ENCODE measurements at regions not wholly inside any gene's neighbourhood (a gene's known extent, or its start where the extent isn't known, plus 50 kb on each side); places are given as distances from the start of the nearest gene placed in this dataset.

GRCh38 chr16:73432850-73433730 is 385.2 kb upstream of the ZFHX3 start:
- intact Hi-C loops (cut with DNase I): no loop called here

GRCh38 chr16:73430138-73430537 is 382.2 kb upstream of the ZFHX3 start:
- DNase-seq: no peak
- intact Hi-C loops (cut with DNase I): no loop called here

More at GRCh38 chr16:73432850-73433730, 385.2 kb upstream of the ZFHX3 start:
- peak in 1 of 10 donors; percentile 16 for DNase-seq

GRCh38 chr16:73428121-73428520 is 380.2 kb upstream of the ZFHX3 start:
- intact Hi-C loops (cut with DNase I): no loop called here
- no peak for DNase-seq

GRCh38 chr16:73427164-73427563 is 379.2 kb upstream of the ZFHX3 start:
- intact Hi-C loops (cut with DNase I): no loop called here
- DNase-seq: no peak

GRCh38 chr16:73426433-73427160 is 378.7 kb upstream of the ZFHX3 start:
- intact Hi-C loops (cut with DNase I): no loop called here
- no peak for DNase-seq

GRCh38 chr16:73420676-73421075 is 372.7 kb upstream of the ZFHX3 start:
- no peak for DNase-seq
- intact Hi-C loops (cut with DNase I): no loop called here

GRCh38 chr16:73420244-73420643 is 372.3 kb upstream of the ZFHX3 start:
- intact Hi-C loops (cut with DNase I): no loop called here
- DNase-seq: no peak

GRCh38 chr16:73418691-73419090 is 370.8 kb upstream of the ZFHX3 start:
- intact Hi-C loops (cut with DNase I): no loop called here
- no peak for DNase-seq

GRCh38 chr16:73418051-73418450 is 370.1 kb upstream of the ZFHX3 start:
- no peak for DNase-seq
- intact Hi-C loops (cut with DNase I): no loop called here

- intact Hi-C loops (cut with DNase I): no loop called here
- DNase-seq: no peak
Observed at GRCh38 chr16:73415286-73415685, 367.4 kb upstream of the ZFHX3 start.

- intact Hi-C loops (cut with DNase I): no loop called here
- no peak for DNase-seq
Observed at GRCh38 chr16:73414638-73415037, 366.7 kb upstream of the ZFHX3 start.

GRCh38 chr16:73413830-73414190 is 365.9 kb upstream of the ZFHX3 start:
- intact Hi-C loops (cut with DNase I): no loop called here
- DNase-seq: no peak

- intact Hi-C loops (cut with DNase I): no loop called here
- DNase-seq: no peak
Observed at GRCh38 chr16:73413091-73413829, 365.3 kb upstream of the ZFHX3 start.

GRCh38 chr16:73412416-73412815 is 364.5 kb upstream of the ZFHX3 start:
- intact Hi-C loops (cut with DNase I): no loop called here
- no peak for DNase-seq

- no peak for DNase-seq
- intact Hi-C loops (cut with DNase I): no loop called here
Observed at GRCh38 chr16:73408716-73409115, 360.8 kb upstream of the ZFHX3 start.

GRCh38 chr16:73408311-73408710 is 360.4 kb upstream of the ZFHX3 start:
- DNase-seq: no peak
- intact Hi-C loops (cut with DNase I): no loop called here

GRCh38 chr16:73405851-73406250 is 357.9 kb upstream of the ZFHX3 start:
- no peak for DNase-seq

GRCh38 chr16:73404001-73404400 is 356.1 kb upstream of the ZFHX3 start:
- intact Hi-C loops (cut with DNase I): no loop called here
- no peak for DNase-seq

More at GRCh38 chr16:73405851-73406250, 357.9 kb upstream of the ZFHX3 start:
- intact Hi-C loops (cut with DNase I): no loop called here

GRCh38 chr16:73403291-73403690 is 355.4 kb upstream of the ZFHX3 start:
- intact Hi-C loops (cut with DNase I): no loop called here

GRCh38 chr16:73400951-73401350 is 353.0 kb upstream of the ZFHX3 start:
- intact Hi-C loops (cut with DNase I): no loop called here
- no peak for DNase-seq

More at GRCh38 chr16:73403291-73403690, 355.4 kb upstream of the ZFHX3 start:
- no peak for DNase-seq

- intact Hi-C loops (cut with DNase I): no loop called here
Observed at GRCh38 chr16:73399997-73400396, 352.1 kb upstream of the ZFHX3 start.

More at GRCh38 chr16:73399997-73400396, 352.1 kb upstream of the ZFHX3 start:
- DNase-seq: no peak
